Neural progenitor cell (in vitro differentiated cells): ENCODE measurements at regions not wholly inside any gene's neighbourhood (a gene's known extent, or its start where the extent isn't known, plus 50 kb on each side); places are given as distances from the start of the nearest gene placed in this dataset.
"Not testable (repeated sequence)": the region's sequence is repeated elsewhere in the genome, so short reads cannot be mapped to it uniquely, and the experiment has no call there.

ENCODE experiments used
- DNase-seq: peaks from one replicate; pipeline ENCODE4 v3.0.0-alpha.2; 2016; ENCODE audit warnings: low spot score
- H2AFZ ChIP-seq: fragments of 200-600 bp; sonication (generic); replicated peaks from 2 replicates; pipeline ENCODE4 v1.6.1; 2016; ENCODE audit warnings: antibody characterized with exemption
- H3F3A ChIP-seq: fragments of 200-600 bp; sonication (generic); 2 replicates; pipeline ENCODE4 v1.6.1; 2016; ENCODE audit warnings: antibody characterized with exemption, low read depth
- H3K27ac ChIP-seq: fragments of 200-600 bp; sonication (generic); 2 replicates; pipeline ENCODE4 v1.5.1; 2016; ENCODE audit warnings: mild to moderate bottlenecking
- H3K27me3 ChIP-seq: fragments of 200-600 bp; sonication (generic); 2 replicates; pipeline ENCODE4 v1.6.1; 2016; ENCODE audit warnings: mild to moderate bottlenecking, moderate library complexity
- H3K36me3 ChIP-seq: fragments of 200-600 bp; sonication (generic); 2 replicates; pipeline ENCODE4 v1.5.1; 2016
- H3K4me1 ChIP-seq: fragments of 200-600 bp; sonication (generic); 2 replicates; pipeline ENCODE4 v1.6.1; 2016; ENCODE audit warnings: mixed run types
- H3K4me2 ChIP-seq: fragments of 200-600 bp; sonication (generic); 2 replicates; pipeline ENCODE4 v1.6.1; 2016
- H3K4me3 ChIP-seq: fragments of 200-600 bp; sonication (generic); 2 replicates; pipeline ENCODE4 v1.5.1; 2016
- H3K79me2 ChIP-seq: fragments of 200-600 bp; sonication (generic); 2 replicates; pipeline ENCODE4 v1.6.1; 2016; ENCODE audit warnings: low read depth
- H3K9ac ChIP-seq: fragments of 200-600 bp; sonication (generic); 2 replicates; pipeline ENCODE4 v1.6.1; 2016
- H3K9me3 ChIP-seq: fragments of 200-600 bp; sonication (generic); 2 replicates; pipeline ENCODE4 v1.5.1; 2016; ENCODE audit warnings: low read depth
- H4K20me1 ChIP-seq: fragments of 200-600 bp; sonication (generic); 2 replicates; pipeline ENCODE4 v1.6.1; 2016; ENCODE audit warnings: low read depth
- H3K27ac Mint-ChIP-seq: 3 replicates; pipeline ENCODE4 v1.8.0; 2021; ENCODE audit warnings: mixed read lengths
- H3K27me3 Mint-ChIP-seq: 2 replicates; pipeline ENCODE4 v1.8.0; 2022; ENCODE audit warnings: low read depth, mild to moderate bottlenecking, inconsistent platforms, moderate library complexity, mixed read lengths; ENCODE audit not compliant: insufficient read depth
- H3K36me3 Mint-ChIP-seq: 3 replicates; pipeline ENCODE4 v1.8.0; 2021; ENCODE audit warnings: mixed read lengths
- H3K4me1 Mint-ChIP-seq: 3 replicates; pipeline ENCODE4 v1.8.0; 2021; ENCODE audit warnings: mixed read lengths
- H3K4me3 Mint-ChIP-seq: 3 replicates; pipeline ENCODE4 v1.8.0; 2021; ENCODE audit warnings: mild to moderate bottlenecking, moderate library complexity, mixed read lengths
- H3K9me3 Mint-ChIP-seq: 3 replicates; pipeline ENCODE4 v1.8.0; 2020; ENCODE audit warnings: mixed read lengths
- EZH2 ChIP-seq: fragments of 200-600 bp; sonication (generic); IDR thresholded peaks from 2 replicates; pipeline ENCODE4 v1.6.1; 2017; ENCODE audit warnings: antibody characterized with exemption, mild to moderate bottlenecking, moderate library complexity
- EZH2phosphoT487 ChIP-seq: fragments of 200-600 bp; sonication (generic); IDR thresholded peaks from 2 replicates; pipeline ENCODE4 v1.6.1; 2017; ENCODE audit warnings: antibody characterized with exemption
- TF ChIP-seq, protein P1 (sequence below): fragments of 200-600 bp; sonication (generic); IDR thresholded peaks from 2 replicates; pipeline ENCODE4 v1.5.1; 2017; ENCODE audit warnings: antibody characterized with exemption, mild to moderate bottlenecking

DNA sequence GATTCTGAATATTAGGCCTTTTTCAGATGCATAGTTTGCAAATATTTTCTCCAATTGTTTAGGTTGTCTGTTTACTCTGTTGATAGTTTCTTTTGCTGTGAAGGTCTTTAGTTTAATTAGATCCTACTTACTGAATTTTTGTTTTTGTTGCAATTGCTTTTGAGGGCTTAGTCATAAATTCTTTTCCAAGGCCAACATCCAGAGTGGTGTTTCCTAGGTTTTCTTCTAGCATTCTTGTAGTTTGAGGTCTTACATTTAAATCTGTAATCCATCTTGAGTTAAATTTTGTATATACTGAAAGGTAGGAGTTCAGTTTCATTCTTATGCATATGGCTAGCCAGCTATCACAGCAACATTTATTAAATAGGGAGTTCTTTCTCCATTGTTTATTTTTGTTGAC lies 404.8 kb downstream of the LNPK start:
- Mint-ChIP-seq H3K27me3 (no peaks in the 10 kb centered on the region), H3K4me3 (no peak overlapping the region), H3K36me3 (no peaks in the 10 kb centered on the region), H3K4me1 (peaks cover 23% of the 10 kb centered on the region), H3K27ac (no peak overlapping the region), H3K9me3 (peaks cover 4% of the 10 kb centered on the region)
- no peak overlapping the region for H3K4me3 ChIP-seq
- TF ChIP-seq, protein P1, sequence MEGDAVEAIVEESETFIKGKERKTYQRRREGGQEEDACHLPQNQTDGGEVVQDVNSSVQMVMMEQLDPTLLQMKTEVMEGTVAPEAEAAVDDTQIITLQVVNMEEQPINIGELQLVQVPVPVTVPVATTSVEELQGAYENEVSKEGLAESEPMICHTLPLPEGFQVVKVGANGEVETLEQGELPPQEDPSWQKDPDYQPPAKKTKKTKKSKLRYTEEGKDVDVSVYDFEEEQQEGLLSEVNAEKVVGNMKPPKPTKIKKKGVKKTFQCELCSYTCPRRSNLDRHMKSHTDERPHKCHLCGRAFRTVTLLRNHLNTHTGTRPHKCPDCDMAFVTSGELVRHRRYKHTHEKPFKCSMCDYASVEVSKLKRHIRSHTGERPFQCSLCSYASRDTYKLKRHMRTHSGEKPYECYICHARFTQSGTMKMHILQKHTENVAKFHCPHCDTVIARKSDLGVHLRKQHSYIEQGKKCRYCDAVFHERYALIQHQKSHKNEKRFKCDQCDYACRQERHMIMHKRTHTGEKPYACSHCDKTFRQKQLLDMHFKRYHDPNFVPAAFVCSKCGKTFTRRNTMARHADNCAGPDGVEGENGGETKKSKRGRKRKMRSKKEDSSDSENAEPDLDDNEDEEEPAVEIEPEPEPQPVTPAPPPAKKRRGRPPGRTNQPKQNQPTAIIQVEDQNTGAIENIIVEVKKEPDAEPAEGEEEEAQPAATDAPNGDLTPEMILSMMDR, result no peak
- TF ChIP-seq EZH2 (no peak), EZH2phosphoT487 (no peak)
- no peak overlapping the region for H3K9ac ChIP-seq
- no peaks in the 10 kb centered on the region for H4K20me1 ChIP-seq
- no peaks in the 10 kb centered on the region for H3K36me3 ChIP-seq
- no peak overlapping the region for H3K27ac ChIP-seq
- no peaks in the 10 kb centered on the region for H3K27me3 ChIP-seq
- H3K4me2 ChIP-seq, result no peak overlapping the region
- no peaks in the 10 kb centered on the region for H3K79me2 ChIP-seq
- H3K9me3 ChIP-seq, result no peaks in the 10 kb centered on the region
- H2AFZ ChIP-seq, result no peak overlapping the region
- peaks cover 15% of the 10 kb centered on the region for H3K4me1 ChIP-seq
- DNase-seq, result no peak
- peaks cover 13% of the 10 kb centered on the region for H3F3A ChIP-seq

DNA sequence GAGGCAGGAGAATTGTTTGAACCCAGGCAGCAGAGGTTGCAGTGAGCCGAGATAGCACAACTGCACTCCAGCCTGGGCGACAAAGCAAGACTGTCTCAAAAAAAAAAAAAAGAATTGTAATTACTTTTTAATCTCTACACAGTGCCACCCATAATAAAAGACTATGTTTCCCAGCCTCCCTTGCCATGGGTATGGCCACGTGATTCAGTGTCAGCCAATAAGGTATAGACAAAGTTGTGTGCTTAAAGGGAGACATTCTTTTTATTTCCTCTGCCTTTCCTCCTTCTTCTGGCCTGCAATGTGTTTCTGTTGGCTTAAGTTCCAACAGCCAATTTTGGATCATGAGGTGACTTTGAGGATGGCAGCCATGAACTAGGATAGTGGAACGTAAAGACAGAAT lies 406.9 kb downstream of the LNPK start:
- H3K79me2 ChIP-seq, result no peaks in the 10 kb centered on the region
- Mint-ChIP-seq H3K27ac (no peak overlapping the region), H3K36me3 (no peaks in the 10 kb centered on the region), H3K4me3 (no peak overlapping the region), H3K4me1 (peaks cover 11% of the 10 kb centered on the region), H3K27me3 (no peaks in the 10 kb centered on the region), H3K9me3 (peaks cover 6% of the 10 kb centered on the region)
- no peak overlapping the region for H3K27ac ChIP-seq
- H3K27me3 ChIP-seq, result no peaks in the 10 kb centered on the region
- H3F3A ChIP-seq, result peaks cover 7% of the 10 kb centered on the region
- no peaks in the 10 kb centered on the region for H3K9me3 ChIP-seq
- H3K4me1 ChIP-seq, result peaks cover 5% of the 10 kb centered on the region
- H3K9ac ChIP-seq, result no peak overlapping the region
- H3K4me2 ChIP-seq, result peak overlapping the region; percentile 74
- DNase-seq, result no peak
- TF ChIP-seq, protein P1, result no peak
- TF ChIP-seq EZH2, result no peak
- no peak for TF ChIP-seq EZH2phosphoT487
- H4K20me1 ChIP-seq, result no peaks in the 10 kb centered on the region
- H3K4me3 ChIP-seq, result peak overlapping the region; percentile 45
- no peak overlapping the region for H2AFZ ChIP-seq
- no peaks in the 10 kb centered on the region for H3K36me3 ChIP-seq

DNA sequence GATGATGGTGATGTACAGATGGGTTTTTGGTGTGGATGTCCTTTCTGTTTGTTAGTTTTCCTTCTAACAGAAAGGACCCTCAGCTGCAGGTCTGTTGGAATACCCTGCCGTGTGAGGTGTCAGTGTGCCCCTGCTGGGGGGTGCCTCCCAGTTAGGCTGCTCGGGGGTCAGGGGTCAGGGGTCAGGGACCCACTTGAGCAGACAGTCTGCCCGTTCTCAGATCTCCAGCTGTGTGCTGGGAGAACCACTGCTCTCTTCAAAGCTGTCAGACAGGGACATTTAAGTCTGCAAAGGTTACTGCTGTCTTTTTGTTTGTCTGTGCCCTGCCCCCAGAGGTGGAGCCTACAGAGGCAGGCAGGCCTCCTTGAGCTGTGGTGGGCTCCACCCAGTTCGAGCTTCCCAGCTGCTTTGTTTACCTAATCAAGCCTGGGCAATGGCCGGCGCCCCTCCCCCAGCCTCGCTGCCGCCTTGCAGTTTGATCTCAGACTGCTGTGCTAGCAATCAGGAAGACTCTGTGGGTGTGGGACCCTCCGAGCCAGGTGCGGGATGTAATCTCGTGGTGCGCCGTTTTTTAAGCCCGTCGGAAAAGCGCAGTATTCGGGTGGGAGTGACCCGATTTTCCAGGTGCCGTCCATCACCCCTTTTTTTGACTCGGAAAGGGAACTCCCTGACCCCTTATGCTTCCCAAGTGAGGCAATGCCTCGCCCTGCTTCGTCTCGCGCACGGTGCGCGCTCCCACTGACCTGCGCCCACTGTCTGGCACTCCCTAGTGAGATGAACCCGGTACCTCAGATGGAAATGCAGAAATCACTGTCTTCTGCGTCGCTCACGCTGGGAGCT lies 408.2 kb downstream of the LNPK start:
- H3K36me3 ChIP-seq, H3K9me3 ChIP-seq, H3F3A ChIP-seq, H4K20me1 ChIP-seq, H3K4me1 Mint-ChIP-seq, DNase-seq, H3K36me3 Mint-ChIP-seq, H3K9ac ChIP-seq, H3K9me3 Mint-ChIP-seq, H3K79me2 ChIP-seq, H3K4me1 ChIP-seq, H3K27me3 Mint-ChIP-seq, H3K27me3 ChIP-seq: not testable (repeated sequence)
- Histone ChIP-seq H3K4me2 (peak overlapping the region; percentile 74), H2AFZ (peak overlapping the region; percentile 51), H3K4me3 (peak overlapping the region; percentile 45), H3K27ac (peak overlapping the region; percentile 48)
- peak overlapping the region; percentile 88 for H3K27ac Mint-ChIP-seq
- peak overlapping the region; percentile 80 for H3K4me3 Mint-ChIP-seq

DNA sequence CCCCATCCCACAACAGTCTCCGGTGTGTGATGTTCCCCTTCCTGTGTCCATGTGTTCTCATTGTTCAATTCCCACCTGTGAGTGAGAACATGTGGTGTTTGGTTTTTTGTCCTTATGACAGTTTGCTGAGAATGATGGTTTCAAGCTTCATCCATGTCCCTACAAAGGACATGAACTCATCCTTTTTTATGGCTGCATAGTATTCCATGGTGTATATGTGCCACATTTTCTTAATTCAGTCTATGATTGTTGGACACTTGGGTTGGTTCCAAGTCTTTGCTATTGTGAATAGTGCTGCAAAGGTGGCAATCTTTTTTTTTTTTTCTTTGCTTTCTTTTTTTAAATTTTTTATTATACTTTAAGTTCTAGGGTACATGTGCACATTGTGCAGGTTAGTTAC lies 406.7 kb upstream of the ATP5MC3 start:
- not testable (repeated sequence) for H3F3A ChIP-seq, H3K4me1 ChIP-seq, H3K4me1 Mint-ChIP-seq, H3K4me3 Mint-ChIP-seq, H3K4me2 ChIP-seq, H3K36me3 Mint-ChIP-seq, H3K9me3 Mint-ChIP-seq, H3K27me3 Mint-ChIP-seq, H4K20me1 ChIP-seq, H3K79me2 ChIP-seq, H3K9ac ChIP-seq, H3K27me3 ChIP-seq, H3K27ac ChIP-seq, H2AFZ ChIP-seq, H3K4me3 ChIP-seq, H3K36me3 ChIP-seq, H3K27ac Mint-ChIP-seq, DNase-seq, H3K9me3 ChIP-seq
